GM10266 (cell line): ENCODE measurements at regions not wholly inside any gene's neighbourhood (a gene's known extent, or its start where the extent isn't known, plus 50 kb on each side); places are given as distances from the start of the nearest gene placed in this dataset.
"Not testable (repeated sequence)": the region's sequence is repeated elsewhere in the genome, so short reads cannot be mapped to it uniquely, and the experiment has no call there.

Experiments
- DNase-seq: peaks from one replicate; pipeline ENCODE4 v3.0.0; 2012; ENCODE audit errors: extremely low spot score
- CTCF ChIP-seq: IDR thresholded peaks from 2 replicates; pipeline ENCODE4 v1.5.1; 2012; ENCODE audit warnings: mild to moderate bottlenecking, low read depth; ENCODE audit not compliant: control insufficient read depth, insufficient read depth; ENCODE audit errors: missing control alignments

GRCh38 chr14:28245216-28245615, 521.4 kb upstream of the FOXG1 start:
- no peak for TF ChIP-seq CTCF
- no peak for DNase-seq

GRCh38 chr14:28247491-28247890, 519.1 kb upstream of the FOXG1 start:
- no peak for TF ChIP-seq CTCF
- DNase-seq, result no peak

GRCh38 chr14:28252124-28252523, 514.5 kb upstream of the FOXG1 start:
- DNase-seq, result not testable (repeated sequence)

GRCh38 chr14:28254768-28255167, 511.8 kb upstream of the FOXG1 start:
- no peak for DNase-seq
- TF ChIP-seq CTCF, result no peak

- no peak for TF ChIP-seq CTCF
- no peak for DNase-seq
Observed at GRCh38 chr14:28264306-28264705, 502.3 kb upstream of the FOXG1 start.

GRCh38 chr14:28272270-28272669, 494.3 kb upstream of the FOXG1 start:
- TF ChIP-seq CTCF, result no peak
- DNase-seq, result no peak

GRCh38 chr14:28280530-28280929, 486.1 kb upstream of the FOXG1 start:
- no peak for DNase-seq

More at GRCh38 chr14:28280530-28280929, 486.1 kb upstream of the FOXG1 start:
- TF ChIP-seq CTCF, result no peak
